Bronchial epithelial cell (primary cell): ENCODE measurements at regions not wholly inside any gene's neighbourhood (a gene's known extent, or its start where the extent isn't known, plus 50 kb on each side); places are given as distances from the start of the nearest gene placed in this dataset.

Experiments used
- DNase-seq: peaks from one replicate; pipeline ENCODE4 v3.0.0-alpha.2; 2010; ENCODE audit warnings: low read depth
- FAIRE-seq: peaks from 2 replicates; lab custom pipeline; 2011; peaks lifted over from hg19 to GRCh38; lab: Jason Lieb, UNC
- H3K27me3 ChIP-seq: 2 replicates; pipeline ENCODE4 v1.5.1; 2011; ENCODE audit warnings: low read length; ENCODE audit not compliant: control insufficient read depth, insufficient read depth
- H3K36me3 ChIP-seq: 2 replicates; pipeline ENCODE4 v1.5.1; 2011; ENCODE audit warnings: low read length; ENCODE audit not compliant: control insufficient read depth, insufficient read depth
- H3K4me3 ChIP-seq: 2 replicates; pipeline ENCODE4 v1.5.1; 2011; ENCODE audit warnings: mild to moderate bottlenecking, low read depth, low read length, control low read depth
- TF ChIP-seq, protein P1 (sequence below): IDR thresholded peaks from 2 replicates; pipeline ENCODE4 v1.5.1; 2011; ENCODE audit warnings: mild to moderate bottlenecking, moderate library complexity, low read length, control low read depth, inconsistent platforms; ENCODE audit not compliant: insufficient read depth, severe bottlenecking

DNA sequence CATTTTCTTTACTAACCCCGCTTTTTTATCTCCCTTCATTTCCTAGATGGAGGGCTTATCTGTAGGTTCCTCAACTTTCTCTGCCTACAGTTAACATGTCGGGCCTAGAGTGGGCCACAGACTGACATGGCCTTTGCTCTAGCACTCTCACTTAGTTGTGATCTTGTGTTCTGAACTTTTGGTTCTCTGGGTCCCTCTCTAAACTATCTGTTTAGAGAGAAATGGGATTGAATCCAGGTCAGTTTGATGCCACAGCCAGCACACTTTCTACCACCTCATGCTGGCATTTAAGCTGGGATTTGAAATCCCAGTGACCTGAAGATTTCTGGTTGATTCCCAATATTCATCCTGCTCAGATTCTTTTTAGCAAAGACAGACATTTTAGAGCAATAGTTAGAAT is 388.5 kb upstream of the PAPPA start:
- no peak for FAIRE-seq
- TF ChIP-seq, protein P1, sequence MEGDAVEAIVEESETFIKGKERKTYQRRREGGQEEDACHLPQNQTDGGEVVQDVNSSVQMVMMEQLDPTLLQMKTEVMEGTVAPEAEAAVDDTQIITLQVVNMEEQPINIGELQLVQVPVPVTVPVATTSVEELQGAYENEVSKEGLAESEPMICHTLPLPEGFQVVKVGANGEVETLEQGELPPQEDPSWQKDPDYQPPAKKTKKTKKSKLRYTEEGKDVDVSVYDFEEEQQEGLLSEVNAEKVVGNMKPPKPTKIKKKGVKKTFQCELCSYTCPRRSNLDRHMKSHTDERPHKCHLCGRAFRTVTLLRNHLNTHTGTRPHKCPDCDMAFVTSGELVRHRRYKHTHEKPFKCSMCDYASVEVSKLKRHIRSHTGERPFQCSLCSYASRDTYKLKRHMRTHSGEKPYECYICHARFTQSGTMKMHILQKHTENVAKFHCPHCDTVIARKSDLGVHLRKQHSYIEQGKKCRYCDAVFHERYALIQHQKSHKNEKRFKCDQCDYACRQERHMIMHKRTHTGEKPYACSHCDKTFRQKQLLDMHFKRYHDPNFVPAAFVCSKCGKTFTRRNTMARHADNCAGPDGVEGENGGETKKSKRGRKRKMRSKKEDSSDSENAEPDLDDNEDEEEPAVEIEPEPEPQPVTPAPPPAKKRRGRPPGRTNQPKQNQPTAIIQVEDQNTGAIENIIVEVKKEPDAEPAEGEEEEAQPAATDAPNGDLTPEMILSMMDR, result no peak
- H3K36me3 ChIP-seq, result no peaks in the 10 kb centered on the region
- no peak for DNase-seq
- no peaks in the 10 kb centered on the region for H3K27me3 ChIP-seq
- no peak overlapping the region for H3K4me3 ChIP-seq

DNA sequence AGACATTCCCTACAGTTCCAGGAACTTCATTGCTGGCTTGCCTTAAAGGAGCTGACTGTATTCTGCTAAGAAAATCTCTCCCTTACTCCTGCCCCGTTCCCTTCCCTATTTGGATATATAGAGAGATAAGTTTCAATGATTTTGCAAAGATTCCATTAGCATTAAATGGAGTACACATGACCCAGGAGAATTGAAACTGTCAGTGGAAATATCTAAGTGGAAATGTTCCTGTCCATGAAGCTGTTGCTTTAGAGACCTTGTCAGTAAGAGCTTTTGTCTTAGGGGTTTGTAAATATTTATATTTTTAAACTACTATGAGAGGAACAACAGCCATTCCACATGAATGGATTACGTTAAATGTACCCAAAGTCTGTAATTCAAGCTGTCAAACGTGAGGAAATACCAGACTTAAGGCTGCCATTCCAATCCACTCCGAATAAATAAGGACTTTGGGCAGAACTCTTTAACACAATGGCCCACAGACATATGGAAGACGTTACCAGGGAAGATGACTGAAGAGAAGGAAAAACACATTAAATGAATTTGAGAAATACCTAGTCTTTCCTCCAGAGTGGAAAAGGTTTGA is 387.1 kb upstream of the PAPPA start:
- Histone ChIP-seq H3K36me3 (no peaks in the 10 kb centered on the region), H3K27me3 (no peaks in the 10 kb centered on the region), H3K4me3 (no peak overlapping the region)
- TF ChIP-seq, protein P1, result no peak
- FAIRE-seq (no peak), DNase-seq (no peak)

DNA sequence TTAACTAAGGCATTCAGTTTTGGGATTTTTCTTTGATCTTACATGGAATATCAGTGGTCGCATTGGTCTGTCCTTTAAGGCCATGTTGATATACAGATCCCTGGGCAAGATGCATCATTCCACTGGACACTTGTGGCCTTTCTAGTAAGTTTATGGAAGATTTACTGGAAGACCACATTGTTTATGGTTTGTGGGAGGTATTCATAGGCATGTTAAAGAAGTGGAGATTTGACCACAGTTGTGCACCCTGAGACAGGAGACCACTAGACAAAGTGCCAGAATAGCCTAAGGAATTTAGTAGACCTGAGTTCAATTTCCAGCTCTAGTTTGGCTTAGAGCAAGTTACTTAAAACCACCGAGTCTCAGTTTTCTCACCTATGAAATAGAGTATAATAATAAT is 383.1 kb upstream of the PAPPA start:
- Histone ChIP-seq H3K4me3 (no peak overlapping the region), H3K27me3 (no peaks in the 10 kb centered on the region), H3K36me3 (no peaks in the 10 kb centered on the region)
- TF ChIP-seq, protein P1, result no peak
- no peak for FAIRE-seq
- no peak for DNase-seq

DNA sequence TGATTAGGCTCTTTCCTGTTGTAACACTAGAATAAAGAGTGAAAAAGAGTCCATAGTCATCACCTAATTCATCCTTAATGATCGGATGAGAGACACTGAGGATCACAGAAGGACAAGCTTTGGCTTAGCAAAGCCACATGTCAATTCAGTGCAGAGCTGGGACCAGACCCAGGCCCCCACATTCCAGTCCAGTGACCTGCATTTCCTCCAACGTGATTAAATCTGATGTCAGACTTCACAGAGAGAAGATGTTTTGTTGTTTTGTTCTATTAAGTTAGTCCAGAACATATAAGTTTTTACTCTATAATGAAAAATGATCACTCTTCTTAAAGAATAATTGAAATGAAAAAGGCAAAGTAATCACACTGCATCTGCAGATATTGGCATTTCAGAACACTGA is 377.9 kb upstream of the PAPPA start:
- no peaks in the 10 kb centered on the region for H3K36me3 ChIP-seq
- DNase-seq (no peak), FAIRE-seq (no peak)
- H3K27me3 ChIP-seq, result peaks cover 2% of the 10 kb centered on the region
- TF ChIP-seq, protein P1, result no peak
- H3K4me3 ChIP-seq, result no peak overlapping the region

DNA sequence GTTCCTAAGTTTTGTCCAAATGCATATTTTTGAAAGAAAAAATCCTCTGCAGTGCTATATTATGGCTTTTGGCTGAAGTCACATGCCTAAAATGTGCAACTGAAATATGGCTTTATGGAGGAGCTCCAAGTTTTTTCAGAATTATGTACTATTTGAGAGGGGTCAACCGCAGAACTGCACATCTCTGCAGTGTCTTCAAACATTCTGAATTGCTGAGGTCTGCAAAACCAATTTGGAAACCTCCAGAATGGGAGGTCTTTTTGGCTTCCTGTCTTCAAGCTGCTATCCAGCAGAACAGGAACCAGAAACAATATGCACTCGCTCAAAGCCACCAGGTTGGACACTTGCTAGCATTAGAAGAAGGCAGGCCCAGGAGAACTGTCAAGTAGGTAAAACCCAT is 376.0 kb upstream of the PAPPA start:
- TF ChIP-seq, protein P1, result no peak
- DNase-seq (no peak), FAIRE-seq (no peak)
- Histone ChIP-seq H3K27me3 (peaks cover 2% of the 10 kb centered on the region), H3K36me3 (no peaks in the 10 kb centered on the region), H3K4me3 (no peak overlapping the region)
